ENCODE measurements at regions not wholly inside any gene's neighbourhood (a gene's known extent, or its start where the extent isn't known, plus 50 kb on each side); places are given as distances from the start of the nearest gene placed in this dataset.

DNA sequence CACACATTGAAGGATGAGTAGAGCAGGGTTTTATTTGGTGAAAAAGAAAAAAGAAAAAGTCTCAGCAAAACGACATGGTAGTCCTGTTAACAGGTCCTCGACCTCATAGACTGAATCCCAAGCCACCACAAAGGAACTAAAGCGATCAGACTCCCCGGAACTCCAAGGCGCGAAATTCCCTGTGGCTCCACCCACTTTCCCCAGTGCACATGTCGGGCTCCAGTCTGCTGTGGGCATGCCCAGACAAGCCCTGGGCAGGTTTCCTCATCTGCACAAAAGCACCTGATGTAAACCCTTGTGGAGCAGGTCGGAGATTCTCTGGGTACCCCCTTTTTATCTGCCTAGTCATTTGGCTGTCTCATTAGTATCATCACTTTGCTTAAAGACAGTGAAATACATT is 170.7 kb upstream of the FSIP2 start:
- TF ChIP-seq POLR2AphosphoS5 (IDR thresholded peaks at IDR 0.05; ENCODE audit: low read depth, low read length): no peak
- no peak for TF ChIP-seq ELF1 (IDR thresholded peaks at IDR 0.05)
